Kidney glomerular epithelial cell (primary cell): ENCODE measurements at regions not wholly inside any gene's neighbourhood (a gene's known extent, or its start where the extent isn't known, plus 50 kb on each side); places are given as distances from the start of the nearest gene placed in this dataset.

Source experiments
- DNase-seq: peaks from one replicate; lab custom pipeline; 2025; lab: John Stamatoyannopoulos, UW

DNA sequence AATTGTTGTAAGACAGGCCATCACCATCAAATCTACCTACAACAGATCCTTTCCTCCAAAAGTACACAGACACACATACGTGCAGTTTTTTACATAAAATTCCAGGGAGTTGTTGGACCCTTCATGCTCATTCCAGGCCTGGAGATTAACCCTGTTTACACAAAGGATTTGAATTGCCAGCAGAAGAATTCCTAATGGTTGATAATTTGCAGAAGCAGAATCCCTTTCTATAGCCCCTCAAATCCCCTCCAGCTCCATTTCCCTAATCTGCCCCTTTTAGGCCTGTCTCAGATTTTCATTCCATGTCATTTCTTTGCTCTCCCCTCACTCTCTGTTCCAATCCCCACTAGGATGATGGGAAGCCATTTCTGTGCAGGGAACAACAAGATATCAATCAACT, 102.9 kb upstream of the TOX3 start:
- no peak for DNase-seq

DNA sequence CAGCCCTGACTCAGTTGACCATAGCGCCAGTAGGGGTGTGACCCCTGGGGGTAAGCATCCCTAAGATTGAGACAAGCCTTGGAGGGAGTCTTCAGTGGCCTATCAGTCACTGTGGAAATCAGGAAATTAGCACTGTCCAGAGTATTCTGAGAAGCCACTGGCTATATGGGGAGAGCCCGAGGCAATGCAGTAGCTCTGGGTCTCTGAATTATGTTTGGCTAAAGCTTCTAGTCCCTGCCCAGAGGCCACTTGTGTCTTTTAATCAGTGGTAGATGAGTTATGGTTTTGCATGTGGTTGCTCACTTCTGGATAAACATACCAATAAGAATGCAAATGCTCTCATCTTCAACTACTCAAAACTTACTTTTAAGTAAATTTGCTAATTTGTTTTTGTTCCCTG, 100.6 kb upstream of the TOX3 start:
- no peak for DNase-seq

DNA sequence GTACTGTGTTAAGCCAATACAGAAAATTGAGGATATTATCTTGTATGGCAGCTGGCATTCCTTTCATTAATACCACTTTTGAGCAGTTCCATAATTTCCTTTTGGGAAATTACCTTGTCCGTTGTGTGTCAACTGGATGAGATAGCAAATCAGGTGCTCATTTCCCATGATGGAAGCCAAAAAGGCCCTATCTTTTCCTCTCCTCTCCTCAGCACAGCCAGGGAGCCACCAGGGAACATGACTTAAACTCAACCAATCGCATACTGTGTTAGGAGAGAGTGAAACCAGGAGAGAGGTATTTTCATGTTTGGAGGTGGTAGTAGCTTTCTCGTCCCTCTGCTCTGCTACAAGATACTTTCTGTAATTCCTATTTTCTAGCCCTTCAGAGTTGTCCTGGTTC, 96.1 kb upstream of the TOX3 start:
- DNase-seq, result no peak

DNA sequence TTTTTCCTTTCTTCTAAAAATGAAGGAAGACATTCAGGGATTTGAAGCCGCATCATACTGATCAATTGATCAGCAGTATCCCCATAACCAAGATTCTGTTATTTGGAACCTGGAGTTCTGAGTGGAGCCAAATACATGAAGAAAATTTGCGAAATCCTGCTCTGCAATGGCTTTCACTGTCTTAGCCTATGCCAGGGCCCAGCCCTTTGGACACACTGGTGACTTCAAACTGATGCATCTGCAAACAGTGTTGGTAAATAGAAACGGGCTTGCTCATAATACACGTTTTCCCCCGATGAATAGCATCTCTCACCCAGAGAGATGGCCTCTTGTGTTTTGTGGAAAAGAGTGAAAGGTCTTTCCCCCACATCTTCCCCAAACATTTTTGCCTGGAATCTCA, 87.6 kb upstream of the TOX3 start:
- DNase-seq, result no peak

- DNase-seq, result no peak
Measured at GRCh38 chr16:52634104-52634503, 87.2 kb upstream of the TOX3 start.

DNA sequence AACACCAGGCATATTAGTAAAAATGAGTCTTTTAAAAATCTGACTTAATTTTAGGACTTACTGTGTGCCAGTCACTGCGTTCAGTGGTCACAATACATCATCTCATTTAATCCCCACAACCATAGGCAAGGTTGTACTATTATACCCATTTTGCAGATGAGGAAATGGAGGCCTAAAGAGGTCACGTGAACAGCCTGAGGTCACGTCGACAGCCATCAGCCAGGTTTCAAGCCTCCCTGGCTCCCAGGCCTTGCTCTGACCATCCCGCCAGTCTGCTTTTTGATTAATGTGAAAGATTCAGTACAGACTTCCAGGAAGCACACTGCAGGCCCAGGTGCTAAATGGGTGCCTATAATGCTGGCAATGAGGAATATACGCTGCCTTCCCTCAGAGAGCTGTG, 86.3 kb upstream of the TOX3 start:
- DNase-seq, result no peak

DNA sequence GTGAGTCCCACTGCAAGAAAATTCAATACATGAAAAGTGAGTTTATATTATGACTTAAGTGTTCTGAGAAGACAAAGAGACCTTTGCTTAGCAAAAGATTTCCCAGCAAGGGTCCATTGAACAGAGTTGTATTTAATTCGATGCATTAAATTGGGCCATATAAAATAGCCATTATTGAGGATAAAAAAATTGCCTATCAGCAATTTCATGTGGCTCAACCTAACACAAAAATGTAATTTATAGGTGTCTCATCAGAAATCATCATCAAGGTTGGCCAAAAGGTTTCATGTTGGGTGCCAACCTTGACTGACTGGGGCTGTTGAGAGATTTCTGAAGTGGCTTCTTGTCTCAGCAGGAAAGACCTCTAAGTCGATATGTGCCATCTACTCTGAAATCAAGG, 84.8 kb upstream of the TOX3 start:
- no peak for DNase-seq

DNA sequence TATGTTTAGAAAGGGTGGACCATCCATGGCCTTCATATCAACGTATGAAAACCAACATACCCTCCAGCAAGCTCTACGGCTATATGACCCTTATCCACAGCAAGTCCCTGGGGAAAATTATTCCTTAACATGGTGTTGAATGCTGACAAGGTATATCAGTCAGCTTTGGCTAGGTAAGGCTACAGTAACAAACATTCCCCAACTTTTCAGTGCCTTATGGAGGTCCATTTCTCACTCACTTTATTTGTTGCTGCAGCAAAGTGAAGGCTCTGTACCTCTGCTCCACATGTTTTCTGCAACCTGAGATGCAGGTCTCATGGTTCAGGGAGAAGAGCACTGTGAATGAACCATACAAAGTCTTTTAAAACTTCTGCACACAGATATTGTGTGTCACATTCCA, 83.8 kb upstream of the TOX3 start:
- no peak for DNase-seq

GRCh38 chr16:52629296-52629695, 82.4 kb upstream of the TOX3 start:
- DNase-seq, result no peak

DNA sequence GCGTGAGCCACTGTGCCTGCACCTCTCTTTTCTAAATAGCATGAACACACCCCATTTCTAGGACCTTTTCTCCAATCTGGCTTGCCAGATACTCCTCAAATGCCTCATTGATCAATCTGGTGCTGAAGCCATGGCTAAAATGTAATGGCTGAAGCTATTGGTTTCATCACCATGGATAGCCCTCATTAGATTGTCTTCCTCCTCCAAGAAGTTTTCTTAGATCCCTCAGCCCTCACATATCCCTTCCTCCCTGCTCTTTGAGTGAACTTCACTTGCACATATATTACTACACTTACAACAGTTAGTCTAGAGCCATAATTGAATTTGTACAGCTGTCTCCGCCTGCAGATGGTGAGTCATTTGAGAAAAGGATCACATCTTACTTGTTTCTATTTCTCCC, 77.9 kb upstream of the TOX3 start:
- DNase-seq, result no peak

- no peak for DNase-seq
Measured at GRCh38 chr16:52621651-52622050, 74.7 kb upstream of the TOX3 start.

DNA sequence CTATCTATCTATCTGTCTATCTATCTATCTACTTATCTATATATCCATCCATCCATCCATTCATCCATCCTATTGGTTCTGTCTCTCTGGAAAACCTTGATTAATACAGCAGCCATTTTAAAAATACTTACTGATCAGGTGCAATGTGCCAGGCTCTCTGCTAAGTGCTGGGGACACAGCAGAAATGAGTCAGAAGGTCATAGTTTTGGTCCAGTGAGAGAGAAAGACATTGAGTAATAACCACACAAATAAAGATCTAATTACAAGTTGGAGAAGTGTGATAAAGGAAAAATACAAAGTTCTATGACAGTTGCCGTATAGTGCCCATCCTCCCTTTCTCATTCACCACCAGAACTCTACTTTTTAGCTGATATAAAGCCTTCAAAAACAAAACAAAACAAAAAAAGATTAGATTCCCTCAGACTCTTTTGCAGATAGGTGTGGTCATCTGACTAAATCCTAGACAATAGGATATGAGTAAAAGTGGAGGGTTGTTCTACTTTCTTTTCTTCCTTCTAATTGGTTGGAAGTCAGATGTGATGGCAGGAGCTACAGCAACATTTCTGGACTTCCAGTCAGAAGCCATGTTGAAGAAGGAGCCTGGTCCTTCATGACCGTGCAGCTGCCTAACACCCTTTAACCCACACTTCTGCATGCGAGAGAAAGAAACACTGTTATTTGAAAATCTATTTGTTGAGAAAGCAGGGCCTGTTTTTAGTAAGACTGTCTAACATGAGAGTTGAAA, 72.0 kb upstream of the TOX3 start:
- DNase-seq, result no peak

DNA sequence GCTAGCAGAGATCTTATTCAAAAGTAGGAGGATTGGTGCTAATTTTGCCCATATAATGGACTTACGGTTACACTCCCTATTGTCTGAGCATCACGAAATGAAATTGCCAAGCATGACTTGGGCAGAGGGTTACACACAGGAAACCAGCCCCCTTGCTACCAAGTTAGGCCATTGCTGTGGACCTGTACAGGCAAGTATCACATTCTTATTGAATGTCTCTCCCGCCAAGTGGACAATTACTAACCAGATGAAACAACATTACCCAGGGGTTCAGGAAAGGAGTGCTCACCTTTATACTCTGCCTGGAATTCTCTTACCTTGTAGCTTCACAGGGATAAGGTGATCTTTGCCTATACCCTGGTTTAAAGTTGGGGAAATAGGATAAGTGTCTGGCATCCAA, 70.6 kb upstream of the TOX3 start:
- DNase-seq, result no peak

GRCh38 chr16:52613508-52613907, 66.6 kb upstream of the TOX3 start:
- DNase-seq, result no peak

GRCh38 chr16:52611817-52612673, 65.1 kb upstream of the TOX3 start:
- peak; percentile 72 for DNase-seq

- no peak for DNase-seq
Measured at GRCh38 chr16:52603015-52603414, 56.1 kb upstream of the TOX3 start.

DNA sequence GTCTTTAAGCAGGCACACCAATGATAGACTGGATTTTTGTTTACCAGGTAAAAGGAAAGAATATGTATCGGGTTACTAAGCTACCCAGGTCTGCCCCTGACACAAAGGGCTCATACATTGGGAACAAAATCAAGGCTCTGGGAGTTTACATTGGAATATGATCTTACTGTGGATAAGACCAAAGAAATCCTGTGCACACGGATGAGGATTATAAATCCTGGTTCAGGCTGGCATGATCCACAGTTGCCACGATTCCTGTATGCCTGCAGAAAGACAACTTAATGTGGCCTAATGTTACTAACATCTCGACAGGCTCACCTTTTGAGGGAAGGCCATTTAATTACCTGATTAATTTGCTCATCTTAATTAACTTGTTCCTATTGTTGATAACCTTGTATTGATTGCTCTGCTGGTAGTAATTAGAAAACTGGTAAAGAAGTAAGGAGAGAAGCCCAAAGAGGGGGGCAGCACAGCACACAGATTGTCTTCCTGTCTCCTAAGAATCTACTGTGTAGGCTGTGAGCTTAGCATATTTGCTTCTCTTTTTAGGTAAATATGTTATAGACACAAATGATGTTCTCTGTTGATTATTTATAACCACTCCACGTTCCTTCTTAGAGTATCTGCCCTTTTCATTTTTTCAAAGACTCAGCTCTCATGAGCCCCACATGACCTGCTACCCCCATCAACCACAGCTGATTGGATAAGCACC, 51.0 kb upstream of the TOX3 start:
- DNase-seq, result no peak

GRCh38 chr16:52597073-52597771, 50.3 kb upstream of the TOX3 start:
- DNase-seq, result no peak
